Activated CD4-positive, alpha-beta T cell treated with anti-CD3 and anti-CD28 coated beads, Interleukin-2, Interleukin-4, amounts not matched to agents 100 ng/mL and 50 ng/mL, durations not matched to agents 16 hours and 8 hours (primary cell): ENCODE measurements at regions not wholly inside any gene's neighbourhood (a gene's known extent, or its start where the extent isn't known, plus 50 kb on each side); places are given as distances from the start of the nearest gene placed in this dataset.

ENCODE experiments used
- DNase-seq: peaks from one replicate; pipeline ENCODE4 v3.0.0-alpha.2; 2020; ENCODE audit warnings: low spot score

GRCh38 chr13:108528303-108528702 is 101.1 kb upstream of the MYO16 start:
- DNase-seq = no peak

- no peak for DNase-seq
Measured at GRCh38 chr13:108533842-108534241, 95.6 kb upstream of the MYO16 start.

GRCh38 chr13:108534728-108535127 is 94.7 kb upstream of the MYO16 start:
- no peak for DNase-seq

- DNase-seq = no peak
Measured at GRCh38 chr13:108549934-108550333, 79.5 kb upstream of the MYO16 start.

- DNase-seq = no peak
Measured at GRCh38 chr13:108551674-108552073, 77.7 kb upstream of the MYO16 start.

- no peak for DNase-seq
Measured at GRCh38 chr13:108558489-108558888, 70.9 kb upstream of the MYO16 start.

- DNase-seq = no peak
Measured at GRCh38 chr13:108560093-108560492, 69.3 kb upstream of the MYO16 start.

DNA sequence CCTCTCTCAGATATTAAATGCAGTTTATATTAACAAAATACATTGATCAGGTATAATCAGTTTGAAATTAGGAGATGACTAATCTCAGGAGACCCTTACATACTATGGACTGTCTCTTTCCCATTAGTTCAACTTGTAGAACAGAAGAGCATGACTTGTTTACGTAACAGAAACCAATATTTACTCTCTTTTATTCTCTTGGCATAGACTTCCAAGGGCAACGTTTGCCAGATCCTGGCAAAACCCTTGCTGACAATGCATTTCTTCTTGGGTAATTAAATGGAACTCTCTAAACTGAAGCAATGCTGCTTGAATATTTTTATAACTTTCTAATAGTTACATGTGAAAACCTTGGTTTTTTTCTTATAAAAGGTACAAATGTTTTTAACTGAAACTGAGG is 68.3 kb upstream of the MYO16 start:
- DNase-seq = no peak

GRCh38 chr13:108566413-108567170 is 62.8 kb upstream of the MYO16 start:
- DNase-seq = no peak

- DNase-seq = no peak
Measured at GRCh38 chr13:108572782-108573211, 56.6 kb upstream of the MYO16 start.

GRCh38 chr13:108573455-108573854 is 56.0 kb upstream of the MYO16 start:
- DNase-seq = no peak

GRCh38 chr13:108574856-108575255 is 54.6 kb upstream of the MYO16 start:
- no peak for DNase-seq

DNA sequence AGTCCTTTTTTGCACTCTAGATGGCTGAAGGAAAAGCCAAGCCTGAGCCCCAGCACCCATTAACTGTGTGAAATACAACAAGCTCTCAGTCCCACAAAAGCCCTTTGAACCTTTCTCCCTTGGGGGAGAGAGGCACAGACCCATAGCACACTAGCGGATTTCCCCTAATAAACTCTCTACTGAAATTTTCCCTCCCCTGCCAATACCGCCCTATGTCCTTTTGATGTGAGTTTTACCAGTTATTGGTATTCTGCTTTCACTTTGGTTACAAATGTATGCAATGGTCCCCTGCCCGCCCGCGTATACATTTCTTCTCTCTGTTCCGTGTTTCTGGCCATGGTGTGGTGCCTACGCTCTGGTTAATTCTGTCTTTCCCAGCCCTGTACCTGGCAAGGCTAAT is 54.0 kb upstream of the MYO16 start:
- DNase-seq = no peak
